GM11168 (cell line): ENCODE measurements at regions not wholly inside any gene's neighbourhood (a gene's known extent, or its start where the extent isn't known, plus 50 kb on each side); places are given as distances from the start of the nearest gene placed in this dataset.

ENCODE experiments used
- in situ Hi-C: fragments of 300-500 bp; cut with MboI; formaldehyde crosslinking; loops from one replicate; pipeline ENCODE4 v1.12.0; 2022; ENCODE audit warnings: low sequenced_read_pairs; ENCODE audit not compliant: unreplicated experiment

GRCh38 chr3:55127565-55127964, 199.7 kb upstream of the LRTM1 start:
- in situ Hi-C loops: no loop called here

GRCh38 chr3:55124371-55124770, 196.5 kb upstream of the LRTM1 start:
- in situ Hi-C loops: no loop called here
